ENCODE measurements at regions not wholly inside any gene's neighbourhood (a gene's known extent, or its start where the extent isn't known, plus 50 kb on each side); places are given as distances from the start of the nearest gene placed in this dataset.

DNA sequence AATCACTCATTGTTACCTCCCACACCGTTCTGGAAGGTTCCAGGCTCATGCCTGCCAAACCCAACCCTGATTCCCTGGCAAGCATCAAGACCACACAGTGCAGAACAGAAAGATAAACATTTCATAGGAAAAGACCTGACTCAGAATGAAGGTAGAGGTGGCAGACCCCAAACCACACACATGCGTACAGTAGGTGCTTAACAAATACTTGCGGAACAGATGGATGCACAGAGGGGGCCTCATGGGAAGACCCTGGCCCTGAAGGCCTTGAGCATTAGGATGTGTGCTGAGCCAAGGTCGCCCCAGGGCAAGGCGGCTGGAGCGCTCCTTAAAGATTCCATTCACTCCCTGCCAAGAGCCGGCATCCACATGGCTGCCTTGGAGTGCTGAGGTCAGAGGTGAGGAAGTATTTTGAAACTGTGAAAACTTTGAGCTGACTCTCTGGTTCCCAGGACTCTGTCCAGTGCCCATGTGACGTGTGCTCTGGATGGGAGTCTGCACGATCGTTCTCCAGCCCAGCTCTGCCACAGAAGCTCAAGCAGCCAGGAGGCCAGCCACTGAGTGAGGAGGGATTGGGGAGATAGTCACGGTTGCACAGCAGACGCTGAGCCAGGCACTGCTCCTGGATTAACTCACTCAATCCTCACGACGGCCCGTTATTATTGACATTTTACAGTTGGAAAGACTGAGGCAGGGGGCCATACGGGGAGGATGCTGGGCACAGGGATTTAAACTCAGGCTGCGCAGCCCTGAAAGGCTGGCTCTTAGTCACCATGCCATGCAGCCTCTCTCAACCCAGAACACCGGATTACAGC, 65.5 kb upstream of the AFDN start:
- TF ChIP-seq CTCF (IDR thresholded peaks at IDR 0.05) = no peak
- peak; percentile 66 to 72 (median 70) for ATAC-seq
- peak overlapping the region in 2 of 4 donors; percentile 4 to 50 for H3K27ac ChIP-seq

DNA sequence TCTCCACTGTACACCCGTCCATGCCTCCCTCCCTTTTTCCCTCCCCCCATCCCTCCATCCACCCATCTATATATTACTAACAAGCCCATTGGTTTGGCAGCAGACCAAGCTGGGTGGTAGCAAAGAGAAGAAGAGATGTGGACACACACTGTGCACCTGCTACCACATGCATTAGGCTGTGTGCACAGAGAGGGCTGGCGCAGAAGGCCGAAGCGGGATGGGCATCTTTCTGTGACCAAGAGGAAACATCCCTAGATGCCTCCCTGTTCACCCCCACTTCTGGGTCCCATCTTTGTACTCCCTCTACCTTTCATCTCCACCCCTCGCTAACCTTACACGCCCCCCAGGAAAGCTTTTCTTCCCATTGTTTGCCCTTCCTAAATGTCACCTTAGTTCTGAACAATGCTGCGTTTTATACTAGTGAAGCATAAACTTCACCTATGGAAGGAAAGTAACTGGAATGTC, 64.9 kb upstream of the AFDN start:
- Histone ChIP-seq H3K4me1 (peaks cover 0 to 4% (median 0%) of the 10 kb centered on the region in 3 donors), H3K27ac (peak overlapping the region in 2 of 4 donors; percentile 42 to 50), H3K4me3 (no peak overlapping the region), H3K27me3 (no peaks in the 10 kb centered on the region), H3K36me3 (no peaks in the 10 kb centered on the region), H3K9me3 (no peaks in the 10 kb centered on the region)
- DNase-seq (no peak), FAIRE-seq (no peak), ATAC-seq (no peak)
- intact Hi-C loops (cut with DNase I) = no loop called here
- no peak for TF ChIP-seq CTCF (IDR thresholded peaks at IDR 0.05)
- WGBS, 2 donors = 67 to 78% methylated on average over 7 of the region's 7 CpGs

More for the DNA sequence above, 65.5 kb upstream of the AFDN start:
- no peak overlapping the region for H3K4me3 ChIP-seq
- H3K27me3 ChIP-seq = no peaks in the 10 kb centered on the region
- WGBS, 2 donors = 52 to 55% methylated on average over 18 of the region's 18 CpGs
- H3K9me3 ChIP-seq = no peaks in the 10 kb centered on the region
- FAIRE-seq (no peak), DNase-seq (peak in 1 of 6 donors; percentile 23)
- intact Hi-C loops (cut with DNase I) = no loop called here
- H3K36me3 ChIP-seq = no peaks in the 10 kb centered on the region
- H3K4me1 ChIP-seq = peaks cover 0 to 4% (median 0%) of the 10 kb centered on the region in 3 donors

DNA sequence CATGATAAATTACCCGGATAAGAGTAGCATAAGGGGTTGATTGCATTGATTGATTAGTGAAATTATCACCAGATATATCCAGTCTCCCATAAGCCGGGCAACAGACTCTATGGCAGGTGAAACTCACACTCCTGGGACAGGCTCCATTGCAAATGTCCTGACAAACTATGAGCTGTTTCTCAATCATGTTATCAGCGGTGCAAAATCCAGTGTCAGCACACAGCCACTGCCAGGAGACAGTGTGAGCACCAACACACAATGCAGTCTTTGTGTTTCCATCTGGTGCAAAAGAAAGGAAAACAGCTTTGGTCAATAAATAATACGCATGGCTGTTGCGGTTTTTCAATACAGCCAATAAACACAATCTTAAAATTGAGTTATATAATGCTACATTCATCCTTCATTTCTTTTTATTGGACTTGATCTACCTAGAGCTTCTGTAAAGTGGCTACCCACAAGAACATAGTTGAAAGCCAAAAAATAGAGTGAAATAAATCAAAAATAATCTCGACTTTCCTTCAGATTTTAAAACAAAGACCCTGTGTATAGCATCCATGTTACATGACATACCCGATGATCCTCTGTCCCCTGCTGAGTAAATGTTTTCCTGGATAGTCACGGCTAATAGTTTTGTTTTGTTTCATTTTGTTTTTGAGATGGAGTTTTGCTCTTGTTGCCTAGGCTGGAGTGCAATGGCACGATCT, 64.3 kb upstream of the AFDN start:
- peak overlapping the region in 3 of 4 donors; percentile 14 to 50 (median 42) for H3K27ac ChIP-seq
- H3K4me1 ChIP-seq = peaks cover 0 to 4% (median 0%) of the 10 kb centered on the region in 3 donors
- H3K4me3 ChIP-seq = no peak overlapping the region
- no peaks in the 10 kb centered on the region for H3K27me3 ChIP-seq
- no peak for FAIRE-seq
- no peaks in the 10 kb centered on the region for H3K9me3 ChIP-seq
- H3K36me3 ChIP-seq = no peaks in the 10 kb centered on the region
- WGBS, 2 donors = 57 to 63% methylated on average over 9 of the region's 9 CpGs
- peak in 3 of 4 donors; percentile 59 to 78 (median 75) for ATAC-seq
- TF ChIP-seq CTCF (IDR thresholded peaks at IDR 0.05) = no peak
- intact Hi-C loops (cut with DNase I) = no loop called here
- DNase-seq = no peak

DNA sequence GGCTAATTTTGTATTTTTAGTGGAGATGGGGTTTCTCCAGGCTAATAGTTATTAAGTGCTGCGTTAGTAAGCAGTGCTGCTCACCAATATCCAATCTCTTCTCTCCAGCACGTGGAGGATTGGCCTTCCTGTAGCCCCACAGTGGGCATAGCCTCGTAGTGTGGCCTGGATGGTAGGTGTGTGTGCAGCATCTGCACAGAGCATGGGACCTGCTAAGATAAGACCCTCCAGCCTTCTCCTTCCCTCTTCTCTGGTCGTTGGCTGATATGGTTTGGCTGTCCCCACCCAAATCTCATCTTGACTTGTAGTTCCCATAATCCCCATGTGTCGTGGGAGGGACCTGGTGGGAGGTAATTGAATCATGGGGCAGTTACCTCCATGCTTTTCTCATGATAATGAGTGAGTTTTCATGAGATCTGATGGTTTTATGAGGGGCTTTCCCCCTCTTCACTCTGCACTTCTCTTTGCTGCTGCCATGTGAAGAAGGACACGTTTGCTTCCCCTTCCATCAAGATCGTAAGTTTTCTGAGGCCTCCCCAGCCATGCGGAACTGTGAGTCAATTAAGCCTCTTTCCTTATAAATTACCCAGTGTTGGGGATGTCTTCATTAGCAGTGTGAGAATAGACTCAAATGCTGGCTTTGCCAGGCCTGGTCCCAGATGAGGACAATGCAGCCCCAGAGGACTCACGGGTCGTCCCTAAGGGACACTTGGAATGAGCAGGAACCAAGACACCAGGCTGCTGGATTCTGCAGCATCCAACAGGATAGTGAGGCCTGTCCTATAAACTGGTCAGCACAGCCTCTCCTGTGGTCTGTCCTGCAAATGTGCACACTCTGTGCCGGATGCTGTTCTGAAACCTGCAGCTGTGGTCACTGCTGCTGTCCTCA, 63.4 kb upstream of the AFDN start:
- no peak for TF ChIP-seq CTCF (IDR thresholded peaks at IDR 0.05)
- Histone ChIP-seq H3K9me3 (no peaks in the 10 kb centered on the region), H3K27me3 (no peaks in the 10 kb centered on the region), H3K36me3 (no peaks in the 10 kb centered on the region), H3K4me1 (peaks cover 0 to 4% (median 0%) of the 10 kb centered on the region in 3 donors), H3K27ac (peak overlapping the region in 3 of 4 donors; percentile 14 to 50 (median 42)), H3K4me3 (no peak overlapping the region)
- no peak for FAIRE-seq
- ATAC-seq = no peak
- no peak for DNase-seq
- WGBS, 2 donors = 89% methylated on average over 11 of the region's 11 CpGs
- intact Hi-C loops (cut with DNase I) = no loop called here
